PFSK-1 (cell line): ENCODE measurements at regions not wholly inside any gene's neighbourhood (a gene's known extent, or its start where the extent isn't known, plus 50 kb on each side); places are given as distances from the start of the nearest gene placed in this dataset.

Experiments used
- FOXP2 ChIP-seq: optimal IDR thresholded peaks from 2 replicates; pipeline ENCODE3; 2011; ENCODE audit warnings: borderline replicate concordance, control low read depth, inconsistent platforms; ENCODE audit not compliant: insufficient read depth; ENCODE audit errors: extremely low read length, extremely low read depth
- POLR2AphosphoS5 ChIP-seq: IDR thresholded peaks from 2 replicates; pipeline ENCODE4 v1.6.1; 2012; ENCODE audit warnings: low read depth, mild to moderate bottlenecking, control low read depth, low read length, moderate library complexity
- SIN3A ChIP-seq: IDR thresholded peaks from 2 replicates; pipeline ENCODE4 v1.6.1; 2012; ENCODE audit warnings: mild to moderate bottlenecking, low read length, moderate library complexity, borderline replicate concordance; ENCODE audit not compliant: insufficient read depth
- TAF1 ChIP-seq: IDR thresholded peaks from 2 replicates; pipeline ENCODE4 v1.6.1; 2012; ENCODE audit warnings: low read length, control low read depth, borderline replicate concordance; ENCODE audit not compliant: insufficient read depth
- TF ChIP-seq, protein P1 (sequence below), 2 experiments: IDR thresholded peaks; 2 replicates each; pipeline versions ENCODE4 v1.6.1 to v1.8.0; 2011 to 2012; ENCODE audit warnings: low read depth in 2 of 2, low read length in 2 of 2, control low read depth in 1 of 2, inconsistent platforms in 1 of 2, mild to moderate bottlenecking in 1 of 2, moderate library complexity in 1 of 2; ENCODE audit not compliant: insufficient read depth in 1 of 2

DNA sequence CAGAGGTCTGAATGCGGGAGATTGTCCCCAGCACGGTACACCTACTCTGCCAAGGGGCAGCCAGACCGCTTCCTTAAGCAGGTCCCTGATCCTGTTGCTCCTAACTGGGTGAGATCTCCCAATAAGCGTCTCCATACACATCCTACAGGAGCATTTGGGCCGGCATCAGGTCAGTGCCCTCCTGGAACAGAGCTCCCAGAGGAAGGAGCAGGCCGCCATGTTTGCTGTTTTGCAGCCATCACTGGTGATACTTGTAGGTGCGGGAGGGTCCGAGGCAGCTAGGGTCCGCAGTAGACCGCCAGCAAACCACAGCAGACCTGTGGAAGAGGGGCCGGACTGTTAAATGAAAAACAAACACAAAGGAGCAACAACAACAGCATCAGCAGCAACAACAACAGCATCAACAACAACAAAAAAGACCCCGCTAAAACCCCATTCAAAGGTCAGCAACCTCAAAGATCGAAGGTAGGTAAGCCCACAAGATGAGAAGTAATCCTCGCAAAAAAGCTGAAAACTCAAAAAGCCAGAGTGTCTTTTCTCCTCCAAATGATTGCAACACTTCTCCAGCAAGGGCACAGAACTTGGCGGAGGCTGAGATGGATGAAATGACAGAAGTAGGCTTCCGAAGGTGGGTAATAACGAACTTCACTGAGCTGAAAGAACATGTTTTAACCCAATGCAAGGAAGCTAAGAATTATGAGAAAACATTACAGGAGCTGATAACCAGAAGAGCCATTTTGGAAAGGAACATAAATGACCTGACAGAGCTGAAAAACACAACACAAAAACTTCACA lies 79.0 kb upstream of the CDH7 start:
- TF ChIP-seq, protein P1, sequence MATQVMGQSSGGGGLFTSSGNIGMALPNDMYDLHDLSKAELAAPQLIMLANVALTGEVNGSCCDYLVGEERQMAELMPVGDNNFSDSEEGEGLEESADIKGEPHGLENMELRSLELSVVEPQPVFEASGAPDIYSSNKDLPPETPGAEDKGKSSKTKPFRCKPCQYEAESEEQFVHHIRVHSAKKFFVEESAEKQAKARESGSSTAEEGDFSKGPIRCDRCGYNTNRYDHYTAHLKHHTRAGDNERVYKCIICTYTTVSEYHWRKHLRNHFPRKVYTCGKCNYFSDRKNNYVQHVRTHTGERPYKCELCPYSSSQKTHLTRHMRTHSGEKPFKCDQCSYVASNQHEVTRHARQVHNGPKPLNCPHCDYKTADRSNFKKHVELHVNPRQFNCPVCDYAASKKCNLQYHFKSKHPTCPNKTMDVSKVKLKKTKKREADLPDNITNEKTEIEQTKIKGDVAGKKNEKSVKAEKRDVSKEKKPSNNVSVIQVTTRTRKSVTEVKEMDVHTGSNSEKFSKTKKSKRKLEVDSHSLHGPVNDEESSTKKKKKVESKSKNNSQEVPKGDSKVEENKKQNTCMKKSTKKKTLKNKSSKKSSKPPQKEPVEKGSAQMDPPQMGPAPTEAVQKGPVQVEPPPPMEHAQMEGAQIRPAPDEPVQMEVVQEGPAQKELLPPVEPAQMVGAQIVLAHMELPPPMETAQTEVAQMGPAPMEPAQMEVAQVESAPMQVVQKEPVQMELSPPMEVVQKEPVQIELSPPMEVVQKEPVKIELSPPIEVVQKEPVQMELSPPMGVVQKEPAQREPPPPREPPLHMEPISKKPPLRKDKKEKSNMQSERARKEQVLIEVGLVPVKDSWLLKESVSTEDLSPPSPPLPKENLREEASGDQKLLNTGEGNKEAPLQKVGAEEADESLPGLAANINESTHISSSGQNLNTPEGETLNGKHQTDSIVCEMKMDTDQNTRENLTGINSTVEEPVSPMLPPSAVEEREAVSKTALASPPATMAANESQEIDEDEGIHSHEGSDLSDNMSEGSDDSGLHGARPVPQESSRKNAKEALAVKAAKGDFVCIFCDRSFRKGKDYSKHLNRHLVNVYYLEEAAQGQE (IDR thresholded peaks at IDR 0.05; ENCODE audit: insufficient read depth in 1 of 2, low read depth in 2 of 2, low read length in 2 of 2): no peak
- TF ChIP-seq FOXP2: no peak
- TF ChIP-seq SIN3A: no peak
- TF ChIP-seq TAF1: no peak
- no peak for TF ChIP-seq POLR2AphosphoS5

DNA sequence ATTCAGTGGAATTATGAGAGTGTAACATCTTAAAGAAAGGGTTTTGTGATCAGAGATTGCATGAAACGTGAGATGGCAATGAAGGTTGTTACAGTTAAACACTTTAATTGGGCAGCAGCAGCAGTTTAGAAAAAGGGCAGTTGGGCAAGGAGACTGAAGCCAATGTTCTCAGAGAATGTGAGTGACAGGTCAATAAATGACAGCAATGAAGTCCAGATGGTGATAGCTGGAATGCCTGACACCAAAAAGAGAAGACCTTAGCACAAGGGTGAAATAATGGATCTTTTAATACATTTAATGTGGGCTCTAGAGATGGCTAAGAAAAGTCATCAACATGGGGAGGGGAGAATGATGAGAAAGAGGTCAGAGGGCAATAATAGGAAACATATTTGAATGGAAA lies 89.4 kb upstream of the CDH7 start:
- TF ChIP-seq, protein P1 (IDR thresholded peaks at IDR 0.05; ENCODE audit: insufficient read depth in 1 of 2, low read depth in 2 of 2, low read length in 2 of 2): no peak
- TF ChIP-seq TAF1 (no peak), POLR2AphosphoS5 (no peak), SIN3A (no peak), FOXP2 (no peak)

DNA sequence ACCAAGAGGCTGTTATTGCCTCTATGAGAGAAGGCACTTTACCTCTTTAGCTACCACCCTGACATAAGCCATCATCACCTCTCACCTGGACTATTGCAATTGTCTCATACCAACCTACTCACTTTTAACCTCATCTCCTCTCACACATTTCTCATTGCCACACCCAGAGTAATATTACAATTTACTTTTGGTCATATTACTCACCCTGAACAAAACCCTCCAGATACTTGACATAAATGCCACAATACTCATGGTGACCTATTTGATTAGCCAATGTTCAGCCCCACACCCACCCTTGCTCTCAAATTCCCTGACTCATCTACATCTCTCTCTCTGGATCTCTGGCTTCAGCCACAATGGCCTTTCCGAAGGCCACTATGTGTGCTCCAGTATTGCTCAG lies 90.9 kb upstream of the CDH7 start:
- TF ChIP-seq, protein P1 (IDR thresholded peaks at IDR 0.05; ENCODE audit: insufficient read depth in 1 of 2, low read depth in 2 of 2, low read length in 2 of 2): no peak
- no peak for TF ChIP-seq FOXP2
- no peak for TF ChIP-seq POLR2AphosphoS5
- TF ChIP-seq TAF1: no peak
- TF ChIP-seq SIN3A: no peak

DNA sequence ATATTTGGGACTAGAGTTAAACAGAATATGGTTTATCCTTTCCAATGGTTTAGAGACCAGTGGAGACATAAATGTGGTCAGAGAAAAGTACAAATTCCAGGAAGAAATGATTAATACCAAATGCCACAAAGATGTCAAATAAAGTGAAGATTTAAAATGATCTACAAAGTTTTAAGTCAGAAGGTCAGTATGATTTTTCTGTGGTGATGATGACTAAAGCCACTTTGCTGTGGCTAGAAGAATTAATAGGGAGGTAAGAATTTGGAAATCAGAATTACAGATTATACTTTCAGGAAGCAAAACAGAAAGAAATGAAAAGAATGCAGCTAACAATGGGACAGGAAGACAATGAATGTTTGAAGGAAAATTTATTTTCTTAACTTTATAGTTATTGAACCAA lies 91.5 kb upstream of the CDH7 start:
- TF ChIP-seq SIN3A (no peak), POLR2AphosphoS5 (no peak), FOXP2 (no peak), TAF1 (no peak)
- TF ChIP-seq, protein P1 (IDR thresholded peaks at IDR 0.05; ENCODE audit: insufficient read depth in 1 of 2, low read depth in 2 of 2, low read length in 2 of 2): no peak

DNA sequence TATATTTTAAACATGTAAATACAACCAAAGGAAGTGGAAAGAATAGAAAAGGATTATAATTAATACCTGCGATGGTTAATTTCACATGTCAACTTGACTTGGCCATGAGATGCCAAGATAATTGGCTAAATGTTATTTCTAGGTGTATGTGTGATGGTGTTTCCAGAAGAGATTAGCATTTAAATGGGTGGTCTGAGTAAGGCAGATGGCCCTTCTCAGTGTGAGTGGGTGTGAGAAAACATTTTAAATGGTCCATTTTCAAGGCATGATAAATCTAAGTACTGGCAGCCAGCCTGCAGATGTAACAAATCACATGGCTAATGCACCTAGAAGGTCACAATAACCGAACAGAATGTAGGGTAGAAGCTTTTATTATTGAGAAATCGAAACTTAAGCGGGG lies 99.6 kb upstream of the CDH7 start:
- TF ChIP-seq FOXP2: no peak
